Heart left ventricle (tissue), 16 donors: ENCODE measurements at regions not wholly inside any gene's neighbourhood (a gene's known extent, or its start where the extent isn't known, plus 50 kb on each side); places are given as distances from the start of the nearest gene placed in this dataset.

Source experiments
- ATAC-seq, 4 donors: fragments of 200-7000 bp; cut with Tn5 transposase; one replicate each; pipeline ENCODE4 v1.9.1; 2020 to 2022; ENCODE audit warnings: moderate library complexity in 4 of 4, mild to moderate bottlenecking in 3 of 4, moderate number of reproducible peaks in 1 of 4
- DNase-seq, 5 donors: peaks; one replicate each; pipeline ENCODE4 v3.0.0-alpha.2; 2020
- H3K27ac ChIP-seq, 12 donors: fragments of 200-600 bp; sonication (generic) in 4 of 12; one replicate each; pipeline versions ENCODE4 v1.5.0 to v1.8.0; 2016 to 2022; ENCODE audit warnings: mild to moderate bottlenecking in 2 of 12
- H3K27me3 ChIP-seq, 9 donors: fragments of 200-600 bp; sonication (generic) in 2 of 9; one replicate each; pipeline versions ENCODE4 v1.5.1 to v1.8.0; 2016 to 2022; ENCODE audit warnings: mild to moderate bottlenecking in 3 of 9
- H3K36me3 ChIP-seq, 9 donors: fragments of 200-600 bp; sonication (generic) in 2 of 9; one replicate each; pipeline versions ENCODE4 v1.5.0 to v1.8.0; 2018 to 2022; ENCODE audit warnings: mild to moderate bottlenecking in 2 of 9
- H3K4me1 ChIP-seq, 12 donors: fragments of 200-600 bp; sonication (generic) in 4 of 12; one replicate each; pipeline versions ENCODE4 v1.5.0 to v1.8.0; 2016 to 2022; ENCODE audit warnings: mild to moderate bottlenecking in 3 of 12
- H3K4me3 ChIP-seq, 12 donors: fragments of 200-600 bp; sonication (generic) in 4 of 12; one replicate each; pipeline versions ENCODE4 v1.5.0 to v1.8.0; 2017 to 2022; ENCODE audit warnings: mild to moderate bottlenecking in 9 of 12, moderate library complexity in 4 of 12
- H3K9me3 ChIP-seq, 12 donors: fragments of 200-600 bp; sonication (generic) in 4 of 12; one replicate each; pipeline versions ENCODE4 v1.5.0 to v1.8.0; 2016 to 2022; ENCODE audit warnings: mild to moderate bottlenecking in 1 of 12
- CTCF ChIP-seq, 12 donors: fragments of 200-600 bp; sonication (generic) in 4 of 12; IDR thresholded peaks; one replicate each; pipeline versions ENCODE4 v1.5.0 to v1.8.0; 2018 to 2022; ENCODE audit warnings: antibody characterized with exemption in 12 of 12, mild to moderate bottlenecking in 5 of 12
- POLR2A ChIP-seq, 2 donors: fragments of 450-650 bp; IDR thresholded peaks; one replicate each; pipeline ENCODE4 v1.6.1; 2017; ENCODE audit warnings: antibody characterized with exemption in 2 of 2, mild to moderate bottlenecking in 2 of 2, moderate library complexity in 2 of 2
- WGBS, 4 donors: extraction: QIAGEN DNeasy Blood & Tissue Kit in 2 of 4; methylation state at CpG; one replicate each; pipeline versions ENCODE4 v1.1.5 to v1.1.7; 2013 to 2018; 5-methylcytosine and 5-hydroxymethylcytosine counted together
- intact Hi-C, 10 donors: fragments of 100-400 bp; cut with DNase I; formaldehyde crosslinking; loops; one replicate each; pipeline versions ENCODE4 v1.11.1 to v1.14.2; 2022
- donor health status: ischemic (EF 13 %, LVEDD 7.1; RV severe dilation, severe dysfunction).
- donor health status: healthy with polysubstance abuse.
- donor health status: DM: no; HTN: yes; CAD: no.
- donor health status: DM: no; HTN: no; CAD: no.
- donor health status: ischemic (EF 25% LVEDD 6.9; RV normal size, moderate dysfunction).
- donor health status: ischemic (EF 25% LVEDD 5.7; RV mildly dilated, moderate dysfunction).
- donor health status: healthy.
- donor health status: DM: yes; HTN: yes; CAD: no.
- donor health status: ischemic (EF 35%, LVEDD 5.7; RV mildly dilated, moderate dysfunction).
- donor health status: nonischemic (EF 11% LVEDD 7.7; RV severe dilation, severe dysfunction).
- donor health status: DM: yes; HTN: yes; CAD: no.
- donor health status: PGD.
- donor health status: ischemic (EF 29% LVEDD 5.4; RV normal size, mild dysfunction).
- donor health status: nonischemic (EF 23%, LVEDD 6.1; RV moderate dilation, normal function).

DNA sequence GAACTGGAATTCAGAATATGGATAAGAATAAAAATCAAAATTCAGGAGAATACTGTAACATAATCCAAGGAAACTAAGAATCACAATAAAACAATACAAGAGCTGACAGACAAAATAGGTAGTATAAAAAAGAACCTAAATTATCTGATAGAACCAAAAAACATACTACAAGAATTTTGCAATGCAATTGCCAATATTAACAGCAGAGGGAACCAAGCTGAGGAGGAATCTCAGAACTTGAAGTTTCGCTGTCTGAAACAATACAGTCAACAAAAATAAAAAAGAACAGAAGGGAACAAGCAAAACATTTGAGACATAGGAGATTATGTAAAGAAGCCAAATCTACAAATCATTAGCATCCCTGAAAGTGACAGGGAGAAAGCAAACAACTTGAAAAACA lies 84.1 kb upstream of the GALNT13 start:
- TF ChIP-seq CTCF (IDR thresholded peaks at IDR 0.05): no peak
- no peak for DNase-seq
- Histone ChIP-seq H3K27ac (no peak overlapping the region), H3K27me3 (no peaks in the 10 kb centered on the region), H3K9me3 (peaks cover 0 to 22% (median 7%) of the 10 kb centered on the region in 12 donors), H3K36me3 (no peaks in the 10 kb centered on the region), H3K4me3 (no peak overlapping the region), H3K4me1 (no peaks in the 10 kb centered on the region)
- 80 to 94% (median 82%) methylated on average over 1 of the region's 1 CpG for WGBS, 4 donors
- no peak for ATAC-seq
- intact Hi-C loops: no loop called here

- ATAC-seq (no peak), DNase-seq (no peak)
- intact Hi-C loops: no loop called here
- Histone ChIP-seq H3K36me3 (no peaks in the 10 kb centered on the region), H3K9me3 (no peaks in the 10 kb centered on the region), H3K4me1 (no peaks in the 10 kb centered on the region), H3K4me3 (no peak overlapping the region), H3K27me3 (no peaks in the 10 kb centered on the region), H3K27ac (no peak overlapping the region)
- TF ChIP-seq CTCF (IDR thresholded peaks at IDR 0.05) (no peak), POLR2A (IDR thresholded peaks at IDR 0.05) (no peak)
These were observed 69.1 kb upstream of the GALNT13 start for GRCh38 chr2:153802671-153803070.

- no peak for TF ChIP-seq POLR2A (IDR thresholded peaks at IDR 0.05)
- TF ChIP-seq CTCF (IDR thresholded peaks at IDR 0.05): no peak
- H3K9me3 ChIP-seq: no peaks in the 10 kb centered on the region
- H3K27me3 ChIP-seq: no peaks in the 10 kb centered on the region
- no peaks in the 10 kb centered on the region for H3K36me3 ChIP-seq
- H3K4me3 ChIP-seq: no peak overlapping the region
- H3K4me1 ChIP-seq: no peaks in the 10 kb centered on the region
- no peak for ATAC-seq
- intact Hi-C loops: no loop called here
- no peak overlapping the region for H3K27ac ChIP-seq
- DNase-seq: no peak
These were observed 63.0 kb upstream of the GALNT13 start for GRCh38 chr2:153808679-153809078.

DNA sequence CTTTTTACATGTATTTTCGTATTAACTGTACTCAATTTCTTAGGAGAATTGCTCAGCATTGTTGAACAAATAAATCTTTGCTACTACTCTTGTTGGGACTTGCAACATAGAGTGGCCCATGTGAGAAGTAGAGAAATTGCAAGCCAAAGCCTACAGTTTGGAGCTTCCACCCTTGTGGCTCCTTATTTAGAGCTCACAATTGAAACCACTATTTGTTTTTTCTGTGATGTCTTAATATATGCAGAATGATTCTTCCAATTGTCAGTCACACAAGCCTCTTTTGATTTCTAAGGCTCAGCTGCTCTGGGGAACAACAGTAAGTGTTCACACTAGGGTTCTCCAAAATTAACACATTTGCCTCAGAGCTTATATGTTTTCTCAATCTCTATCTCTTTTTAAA lies 60.2 kb upstream of the GALNT13 start:
- Histone ChIP-seq H3K36me3 (no peaks in the 10 kb centered on the region), H3K27ac (no peak overlapping the region), H3K4me3 (no peak overlapping the region), H3K9me3 (no peaks in the 10 kb centered on the region), H3K4me1 (no peaks in the 10 kb centered on the region), H3K27me3 (no peaks in the 10 kb centered on the region)
- TF ChIP-seq POLR2A (IDR thresholded peaks at IDR 0.05): no peak
- no peak for TF ChIP-seq CTCF (IDR thresholded peaks at IDR 0.05)
- no peak for ATAC-seq
- WGBS, 4 donors: 29 to 43% (median 39%) methylated on average over 1 of the region's 1 CpG
- DNase-seq: no peak
- intact Hi-C loops: no loop called here
